ENCODE measurements at regions not wholly inside any gene's neighbourhood (a gene's known extent, or its start where the extent isn't known, plus 50 kb on each side); places are given as distances from the start of the nearest gene placed in this dataset.

GRCh38 chr3:27658741-27659140 is 63.4 kb downstream of the EOMES start:
- no peak for TF ChIP-seq POLR2A (IDR thresholded peaks at IDR 0.05)
- no peak for TF ChIP-seq CTCF (IDR thresholded peaks at IDR 0.05)

Data from heart left ventricle (tissue), 13 donors.